K562 (cell line): ENCODE measurements at regions not wholly inside any gene's neighbourhood (a gene's known extent, or its start where the extent isn't known, plus 50 kb on each side); places are given as distances from the start of the nearest gene placed in this dataset.
"Not testable (repeated sequence)": the region's sequence is repeated elsewhere in the genome, so short reads cannot be mapped to it uniquely, and the experiment has no call there.

Source experiments
- ATAC-seq: fragments of 200-7000 bp; cut with Tn5 transposase; 3 replicates; pipeline ENCODE4 v1.9.1; 2020; ENCODE audit warnings: moderate library complexity
- BruUV-seq: library from RNA; stranded (reverse); fragments of 400-500 nt; replicated peaks from 2 replicates; lab custom pipeline; 2021; lab: Mats Ljungman, UMichigan
- CTCF ChIA-PET: fragments of 300-600 bp; formaldehyde crosslinking; extraction: SDS; loops from one replicate; lab custom pipeline; 2021; ENCODE audit warnings: low intra/inter-chr PET ratio; lab: Yijun Ruan, JAX
- POLR2A ChIA-PET: fragments of 300-600, 350-650 bp; sonication (Branson Sonifier 250); formaldehyde crosslinking; extraction: SDS; loops from one replicate; lab custom pipeline; 2021; ENCODE audit warnings: antibody characterized with exemption, inconsistent platforms; lab: Yijun Ruan, JAX
- DNase-seq, 4 experiments: peaks; one replicate each; pipeline versions ENCODE4 v3.0.0 to v3.0.0-alpha.2; 2011 to 2018; ENCODE audit warnings: low spot score in 3 of 4, mixed read lengths in 3 of 4; ENCODE audit errors: extremely low read depth in 1 of 4
- FAIRE-seq: peaks from 2 replicates; lab custom pipeline; 2011; peaks lifted over from hg19 to GRCh38; lab: Jason Lieb, UNC
- H2AFZ ChIP-seq: 2 replicates; pipeline ENCODE4 v1.6.0; 2011; ENCODE audit warnings: low read depth, low read length, control low read depth, inconsistent platforms
- H3K27ac ChIP-seq: fragments of 200-600 bp; 3 replicates; pipeline ENCODE4 v1.8.0; 2011; ENCODE audit warnings: low read depth, mild to moderate bottlenecking, control low read depth, inconsistent platforms, low read length, moderate library complexity, mixed read lengths; ENCODE audit errors: extremely low read depth
- H3K27me3 ChIP-seq, 2 experiments: fragments of 300-600 bp in 1 of 2; 2 replicates in 1 of 2; 3 replicates in 1 of 2; pipeline versions ENCODE4 v1.6.0 to v1.8.0; 2011; ENCODE audit warnings: inconsistent platforms in 2 of 2, low read length in 2 of 2, mild to moderate bottlenecking in 1 of 2, mixed read lengths in 1 of 2, moderate library complexity in 1 of 2; ENCODE audit not compliant: control insufficient read depth in 2 of 2, insufficient read depth in 2 of 2
- H3K36me3 ChIP-seq: fragments of 300-600 bp; 3 replicates; pipeline ENCODE4 v1.8.0; 2011; ENCODE audit warnings: mild to moderate bottlenecking, low read length, inconsistent platforms; ENCODE audit not compliant: control insufficient read depth, insufficient read depth
- H3K4me1 ChIP-seq, 2 experiments: fragments of 200-600 bp in 1 of 2; replicated peaks in 1 of 2; 2 replicates in 1 of 2; 3 replicates in 1 of 2; pipeline versions ENCODE4 v1.5.1 to v1.8.0; 2011; ENCODE audit warnings: inconsistent platforms in 2 of 2, low read length in 2 of 2, mild to moderate bottlenecking in 1 of 2, mixed read lengths in 1 of 2, moderate library complexity in 1 of 2; ENCODE audit not compliant: control insufficient read depth in 2 of 2, insufficient read depth in 2 of 2
- H3K4me2 ChIP-seq: 2 replicates; pipeline ENCODE4 v1.6.1; 2011; ENCODE audit warnings: low read length, control low read depth, inconsistent platforms, mixed read lengths; ENCODE audit not compliant: insufficient read depth
- H3K4me3 ChIP-seq: fragments of 200-600 bp; sonication (generic), shearing (Covaris generic); 2 replicates; pipeline ENCODE4 v1.5.1; 2016; ENCODE audit warnings: control low read depth, inconsistent platforms
- H3K79me2 ChIP-seq: fragments of 200-600 bp; 3 replicates; pipeline ENCODE4 v1.8.0; 2011; ENCODE audit warnings: low read length, inconsistent platforms; ENCODE audit not compliant: control insufficient read depth, insufficient read depth
- H3K9ac ChIP-seq, 2 experiments: 2 replicates each; pipeline versions ENCODE4 v1.6.0 to v1.6.1; 2011; ENCODE audit warnings: low read depth in 2 of 2, low read length in 2 of 2, control low read depth in 1 of 2, inconsistent platforms in 1 of 2, mild to moderate bottlenecking in 1 of 2, mixed read lengths in 1 of 2; ENCODE audit not compliant: insufficient read depth in 1 of 2
- H3K9me1 ChIP-seq: one replicate; pipeline ENCODE4 v1.6.0; 2011; ENCODE audit warnings: inconsistent platforms, mild to moderate bottlenecking, low read length, moderate library complexity; ENCODE audit not compliant: control insufficient read depth, insufficient read depth
- H3K9me3 ChIP-seq: replicated peaks from 2 replicates; pipeline ENCODE4 v1.5.1; 2011; ENCODE audit warnings: low read depth, low read length, inconsistent platforms; ENCODE audit not compliant: control insufficient read depth, insufficient read depth
- H4K20me1 ChIP-seq: replicated peaks from 2 replicates; pipeline ENCODE4 v1.6.1; 2011; ENCODE audit warnings: low read length, inconsistent platforms, mixed read lengths; ENCODE audit not compliant: control insufficient read depth, insufficient read depth
- RAD21 ChIP-seq, 2 experiments: fragments of 250-450 bp in 1 of 2; fragments of 450-650 bp in 1 of 2; sonication (Bioruptor Pico) in 1 of 2; formaldehyde crosslinking in 1 of 2; IDR thresholded peaks in 1 of 2; conservative IDR thresholded peaks in 1 of 2; 2 replicates each; pipeline versions ENCODE4 v1.4.0 to v1.8.0; 2020 to 2022; ENCODE audit warnings: mild to moderate bottlenecking in 2 of 2, moderate library complexity in 1 of 2
- ZNF146 ChIP-seq: IDR thresholded peaks from one replicate; pipeline ENCODE4 v1.6.1; 2018; ENCODE audit warnings: missing compliant biosample characterization; ENCODE audit not compliant: unreplicated experiment
- ZNF511 ChIP-seq: sonication (generic); formaldehyde crosslinking; IDR thresholded peaks from 2 replicates; pipeline ENCODE4 v1.8.0; 2022; ENCODE audit warnings: mild to moderate bottlenecking, missing genetic modification reagents
- WGBS: fragments of 100-300 bp; shearing (Covaris generic); methylation state at CpG from one replicate; pipeline ENCODE4 v1.1.6; 2016; ENCODE audit warnings: low coverage, mixed read lengths; ENCODE audit not compliant: insufficient coverage; ENCODE audit errors: missing lambda C conversion rate; 5-methylcytosine and 5-hydroxymethylcytosine counted together
- in situ Hi-C: fragments of 300-500 bp; cut with MboI; formaldehyde crosslinking; loops from 4 replicates; pipeline ENCODE4 v1.15.0; 2018; ENCODE audit warnings: inconsistent platforms, mixed read lengths
- intact Hi-C: fragments of 100-400 bp; cut with micrococcal nuclease; formaldehyde crosslinking; loops from 2 replicates; pipeline ENCODE4 v1.14.2; 2022
- TF ChIP-seq, protein P1 (sequence below), 3 experiments: IDR thresholded peaks in 2 of 3; conservative IDR thresholded peaks in 1 of 3; 2 replicates each; pipeline ENCODE4 v1.5.1; 2011 to 2012; ENCODE audit warnings: low read length in 3 of 3, mild to moderate bottlenecking in 3 of 3, control low read depth in 2 of 3, improper control_type of control experiment in 1 of 3, inconsistent platforms in 1 of 3, low read depth in 1 of 3, mixed read lengths in 1 of 3, moderate library complexity in 1 of 3; ENCODE audit not compliant: insufficient read depth in 2 of 3

DNA sequence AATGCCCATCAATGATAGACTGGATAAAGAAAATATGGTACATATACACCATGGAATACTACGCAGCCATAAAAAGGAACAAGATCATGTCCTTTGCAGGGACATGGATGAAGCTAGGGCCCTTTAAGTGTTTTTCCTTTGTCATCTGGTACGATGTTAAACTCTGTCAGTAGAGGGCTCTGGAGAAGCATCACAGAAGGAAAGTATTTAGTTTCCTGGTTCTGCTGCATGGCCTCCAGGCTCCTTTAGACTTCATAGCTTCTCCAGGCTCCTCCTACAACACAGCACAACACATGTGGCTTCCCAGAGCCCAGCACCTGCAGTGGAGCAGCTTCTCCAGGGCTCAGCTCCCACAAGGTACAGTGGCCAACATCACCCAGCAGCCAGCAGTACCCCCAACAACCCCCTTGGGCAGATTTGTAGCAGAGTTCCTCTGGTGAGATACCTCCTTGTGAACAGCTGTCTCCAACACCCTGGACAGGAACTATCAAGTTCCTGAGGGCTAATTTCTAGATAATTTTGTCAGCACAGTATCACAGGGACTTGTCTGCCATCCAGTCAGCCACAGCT lies 63.4 kb downstream of the KCTD12 start:
- in situ Hi-C loops, result no loop called here
- ATAC-seq (no peak; the same call in 2 of the 3 replicates), DNase-seq (no peak), FAIRE-seq (no peak)
- H3K9me1 ChIP-seq, result no peaks in the 10 kb centered on the region
- no peaks in the 10 kb centered on the region for H3K36me3 ChIP-seq
- no peaks in the 10 kb centered on the region for H3K79me2 ChIP-seq
- H3K9ac ChIP-seq, result no peak overlapping the region
- H2AFZ ChIP-seq, result no peak overlapping the region
- H3K4me3 ChIP-seq, result no peak overlapping the region
- H3K4me1 ChIP-seq, result no peaks in the 10 kb centered on the region
- TF ChIP-seq ZNF511 (CRISPR knock-in tag) (no peak), RAD21 (CRISPR knock-in tag; conservative IDR thresholded peaks at IDR 0.05 in 1 of 2, IDR thresholded peaks at IDR 0.05 in 1 of 2) (peak in 1 of 2 experiments; percentile 16; a peak in 1 of 4 replicates), ZNF146 (CRISPR knock-in tag) (peak; percentile 30)
- TF ChIP-seq, protein P1, sequence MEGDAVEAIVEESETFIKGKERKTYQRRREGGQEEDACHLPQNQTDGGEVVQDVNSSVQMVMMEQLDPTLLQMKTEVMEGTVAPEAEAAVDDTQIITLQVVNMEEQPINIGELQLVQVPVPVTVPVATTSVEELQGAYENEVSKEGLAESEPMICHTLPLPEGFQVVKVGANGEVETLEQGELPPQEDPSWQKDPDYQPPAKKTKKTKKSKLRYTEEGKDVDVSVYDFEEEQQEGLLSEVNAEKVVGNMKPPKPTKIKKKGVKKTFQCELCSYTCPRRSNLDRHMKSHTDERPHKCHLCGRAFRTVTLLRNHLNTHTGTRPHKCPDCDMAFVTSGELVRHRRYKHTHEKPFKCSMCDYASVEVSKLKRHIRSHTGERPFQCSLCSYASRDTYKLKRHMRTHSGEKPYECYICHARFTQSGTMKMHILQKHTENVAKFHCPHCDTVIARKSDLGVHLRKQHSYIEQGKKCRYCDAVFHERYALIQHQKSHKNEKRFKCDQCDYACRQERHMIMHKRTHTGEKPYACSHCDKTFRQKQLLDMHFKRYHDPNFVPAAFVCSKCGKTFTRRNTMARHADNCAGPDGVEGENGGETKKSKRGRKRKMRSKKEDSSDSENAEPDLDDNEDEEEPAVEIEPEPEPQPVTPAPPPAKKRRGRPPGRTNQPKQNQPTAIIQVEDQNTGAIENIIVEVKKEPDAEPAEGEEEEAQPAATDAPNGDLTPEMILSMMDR (IDR thresholded peaks at IDR 0.05 in 2 of 3, conservative IDR thresholded peaks at IDR 0.05 in 1 of 3; ENCODE audit: insufficient read depth in 2 of 3, low read depth in 1 of 3, low read length in 3 of 3), result peak in 1 of 3 experiments; percentile 18; a peak in 2 of 6 replicates
- intact Hi-C loops, result no loop called here
- H4K20me1 ChIP-seq, result no peaks in the 10 kb centered on the region
- H3K27ac ChIP-seq, result no peak overlapping the region
- ChIA-PET CTCF (no interaction called here), POLR2A (interaction anchor here (0.6 kb wide), 1 partner anchor 506 kb away, joined by 4 read pairs; no protein-coding TSS in a partner anchor)
- no TSS peak for BruUV-seq
- no peaks in the 10 kb centered on the region for H3K9me3 ChIP-seq
- WGBS, result 0% methylated on average over 2 of the region's 2 CpGs
- H3K27me3 ChIP-seq, result no peaks in the 10 kb centered on the region
- no peak overlapping the region for H3K4me2 ChIP-seq

GRCh38 chr13:76821222-76821621 lies 65.0 kb downstream of the KCTD12 start:
- H3K27ac ChIP-seq, H3K4me3 ChIP-seq, in situ Hi-C loops, ATAC-seq, H3K27me3 ChIP-seq, CTCF ChIA-PET, H3K9me3 ChIP-seq, H3K9ac ChIP-seq, FAIRE-seq, H3K9me1 ChIP-seq, H4K20me1 ChIP-seq, H3K79me2 ChIP-seq, intact Hi-C loops, H3K4me1 ChIP-seq, H3K4me2 ChIP-seq, H3K36me3 ChIP-seq, DNase-seq, BruUV-seq, H2AFZ ChIP-seq: not testable (repeated sequence)
- WGBS, result no CpG with 5 or more reads among the region's 1 CpG
- POLR2A ChIA-PET, result interaction anchor here (1.0 kb wide), 1 partner anchor 10 kb away, joined by 3 read pairs; no protein-coding TSS in a partner anchor
